ENCODE measurements at regions not wholly inside any gene's neighbourhood (a gene's known extent, or its start where the extent isn't known, plus 50 kb on each side); places are given as distances from the start of the nearest gene placed in this dataset.

- DNase-seq (ENCODE audit: low read depth in 1 of 2, low spot score in 1 of 2) = no peak
These were observed 64.4 kb upstream of the TBC1D5 start for GRCh38 chr3:17806876-17807275.

- DNase-seq (ENCODE audit: low read depth in 1 of 2, low spot score in 1 of 2) = no peak
These were observed 63.8 kb upstream of the TBC1D5 start for GRCh38 chr3:17806201-17806600.

GRCh38 chr3:17805461-17805940, 63.1 kb upstream of the TBC1D5 start:
- DNase-seq (ENCODE audit: low read depth in 1 of 2, low spot score in 1 of 2) = no peak

- no peak for DNase-seq (ENCODE audit: low read depth in 1 of 2, low spot score in 1 of 2)
These were observed 60.5 kb upstream of the TBC1D5 start for GRCh38 chr3:17802950-17803349.

GRCh38 chr3:17801131-17801530, 58.7 kb upstream of the TBC1D5 start:
- DNase-seq (ENCODE audit: low read depth in 1 of 2, low spot score in 1 of 2) = no peak

- DNase-seq (ENCODE audit: low read depth in 1 of 2, low spot score in 1 of 2) = no peak
These were observed 57.8 kb upstream of the TBC1D5 start for GRCh38 chr3:17800232-17800631.

- DNase-seq (ENCODE audit: low read depth in 1 of 2, low spot score in 1 of 2) = no peak
These were observed 56.9 kb upstream of the TBC1D5 start for GRCh38 chr3:17799312-17799711.

GRCh38 chr3:17798000-17798399, 55.6 kb upstream of the TBC1D5 start:
- DNase-seq (ENCODE audit: low read depth in 1 of 2, low spot score in 1 of 2) = no peak

GRCh38 chr3:17795711-17796110, 53.3 kb upstream of the TBC1D5 start:
- no peak for DNase-seq (ENCODE audit: low read depth in 1 of 2, low spot score in 1 of 2)

GRCh38 chr3:17795280-17795679, 52.8 kb upstream of the TBC1D5 start:
- DNase-seq (ENCODE audit: low read depth in 1 of 2, low spot score in 1 of 2) = no peak

- DNase-seq (ENCODE audit: low read depth in 1 of 2, low spot score in 1 of 2) = no peak
These were observed 51.2 kb upstream of the TBC1D5 start for GRCh38 chr3:17793542-17794195.

Data from activated CD4-positive, alpha-beta T cell treated with anti-CD3 and anti-CD28 coated beads, Interleukin-2, amount 50 U/mL, for 24 hours (primary cell).